ENCODE measurements at regions not wholly inside any gene's neighbourhood (a gene's known extent, or its start where the extent isn't known, plus 50 kb on each side); places are given as distances from the start of the nearest gene placed in this dataset.

DNA sequence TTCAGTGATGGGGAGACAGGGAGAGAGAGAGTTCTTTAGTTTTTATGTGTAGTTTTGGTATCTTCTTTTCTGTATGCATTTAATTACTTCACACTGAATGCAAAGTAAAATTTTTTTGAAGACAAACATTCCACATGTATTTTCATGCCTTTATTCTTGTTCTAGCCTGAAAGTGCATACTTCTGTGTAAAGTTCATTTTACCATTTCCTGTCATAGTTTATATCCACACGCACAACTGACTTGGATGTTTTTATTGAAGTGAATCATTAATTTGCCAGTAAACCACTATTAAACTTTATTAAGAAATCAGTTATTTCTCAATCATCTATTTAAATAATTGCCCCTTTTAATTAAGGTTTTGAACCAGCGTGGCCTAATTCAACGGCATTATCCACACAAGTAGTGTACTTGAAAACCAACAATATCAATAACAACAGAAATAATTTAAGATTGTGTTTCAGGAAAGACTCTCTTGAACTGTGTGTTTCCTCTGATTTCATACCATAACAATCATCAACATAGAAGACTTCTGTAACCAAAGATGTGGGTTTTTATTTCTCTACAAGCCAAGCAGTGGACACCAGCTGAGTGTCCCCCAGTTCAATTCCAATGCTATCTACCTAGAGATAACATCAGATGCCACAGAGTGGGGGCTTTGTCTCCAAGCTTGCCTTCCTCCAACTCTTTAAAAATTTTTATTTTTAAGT is 512.7 kb upstream of the JAG1 start (continued):
- TF ChIP-seq, protein P1, sequence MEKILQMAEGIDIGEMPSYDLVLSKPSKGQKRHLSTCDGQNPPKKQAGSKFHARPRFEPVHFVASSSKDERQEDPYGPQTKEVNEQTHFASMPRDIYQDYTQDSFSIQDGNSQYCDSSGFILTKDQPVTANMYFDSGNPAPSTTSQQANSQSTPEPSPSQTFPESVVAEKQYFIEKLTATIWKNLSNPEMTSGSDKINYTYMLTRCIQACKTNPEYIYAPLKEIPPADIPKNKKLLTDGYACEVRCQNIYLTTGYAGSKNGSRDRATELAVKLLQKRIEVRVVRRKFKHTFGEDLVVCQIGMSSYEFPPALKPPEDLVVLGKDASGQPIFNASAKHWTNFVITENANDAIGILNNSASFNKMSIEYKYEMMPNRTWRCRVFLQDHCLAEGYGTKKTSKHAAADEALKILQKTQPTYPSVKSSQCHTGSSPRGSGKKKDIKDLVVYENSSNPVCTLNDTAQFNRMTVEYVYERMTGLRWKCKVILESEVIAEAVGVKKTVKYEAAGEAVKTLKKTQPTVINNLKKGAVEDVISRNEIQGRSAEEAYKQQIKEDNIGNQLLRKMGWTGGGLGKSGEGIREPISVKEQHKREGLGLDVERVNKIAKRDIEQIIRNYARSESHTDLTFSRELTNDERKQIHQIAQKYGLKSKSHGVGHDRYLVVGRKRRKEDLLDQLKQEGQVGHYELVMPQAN (conservative IDR thresholded peaks at IDR 0.05): no peak
- no peak for TF ChIP-seq YBX1 (IDR thresholded peaks at IDR 0.05)
- no peak for TF ChIP-seq PKNOX1 (IDR thresholded peaks at IDR 0.05)
- no peak for TF ChIP-seq IKZF2 (IDR thresholded peaks at IDR 0.05)
- no peak for TF ChIP-seq BACH1 (IDR thresholded peaks at IDR 0.05; ENCODE audit: borderline replicate concordance)
- no peak for TF ChIP-seq CREB1 (IDR thresholded peaks at IDR 0.05; ENCODE audit: low read depth)

DNA sequence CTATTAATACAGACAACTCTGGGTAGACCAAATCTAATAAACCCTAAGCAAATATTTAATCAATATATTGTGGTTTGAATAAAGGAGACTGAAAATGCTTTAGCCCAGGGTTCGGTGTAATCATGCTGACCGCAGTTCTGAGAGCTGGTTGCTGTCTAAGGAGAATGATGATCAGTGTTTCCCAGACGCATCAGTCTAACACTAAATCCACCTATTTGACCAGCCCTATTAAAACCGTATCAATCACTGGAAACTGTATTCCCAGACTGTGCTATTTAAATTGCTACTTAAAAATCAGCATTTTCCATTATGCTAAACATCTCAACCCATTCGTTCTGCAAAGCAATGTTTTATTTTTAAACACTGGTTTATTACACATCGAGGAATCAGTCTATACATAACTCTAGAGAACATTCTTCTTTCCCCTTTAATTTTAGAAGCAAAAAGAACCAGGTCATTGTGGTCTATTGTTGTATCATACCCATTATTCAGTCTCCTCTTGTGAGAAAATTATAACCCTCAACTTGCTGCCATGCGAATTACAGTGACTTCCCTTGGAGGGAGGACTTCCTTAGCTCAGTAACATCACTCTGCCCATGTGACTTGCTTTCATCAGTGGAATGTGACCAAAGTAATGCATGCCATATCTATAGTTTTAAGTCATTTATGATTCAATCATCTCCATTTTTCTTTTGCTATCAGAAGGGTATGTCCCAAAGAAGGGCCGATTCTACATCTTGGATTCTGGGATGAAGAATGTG is 515.2 kb upstream of the JAG1 start:
- Histone ChIP-seq H3K4me2 (ENCODE audit: control insufficient read depth, insufficient read depth) (no peak overlapping the region), H2AFZ (ENCODE audit: control insufficient read depth, low read depth, low read length) (no peak overlapping the region), H3K9me3 (replicated peaks; ENCODE audit: control insufficient read depth, insufficient read depth, low read length) (no peaks in the 10 kb centered on the region), H3K79me2 (ENCODE audit: control insufficient read depth, insufficient read depth, low read length) (no peaks in the 10 kb centered on the region), H3K4me3 (no peak overlapping the region), H3K36me3 (ENCODE audit: control insufficient read depth in 2 of 2, insufficient read depth in 2 of 2, low read length in 1 of 2) (no peaks in the 10 kb centered on the region), H4K20me1 (ENCODE audit: control insufficient read depth, insufficient read depth) (no peaks in the 10 kb centered on the region), H3K27ac (ENCODE audit: control insufficient read depth, insufficient read depth) (no peak overlapping the region), H3K27me3 (replicated peaks in 1 of 2; ENCODE audit: control insufficient read depth in 2 of 2, insufficient read depth in 2 of 2, low read length in 1 of 2) (no peaks in the 10 kb centered on the region), H3K4me1 (ENCODE audit: control insufficient read depth, insufficient read depth, low read length) (no peaks in the 10 kb centered on the region), H3K9ac (ENCODE audit: control insufficient read depth, insufficient read depth, low read length) (no peak overlapping the region)
- DNase-seq (ENCODE audit: low read depth, low spot score) (no peak), FAIRE-seq (no peak), ATAC-seq (no peak)
- 19% methylated on average over 8 of the region's 8 CpGs for WGBS (ENCODE audit: insufficient coverage, insufficient replicate concordance, low lambda C conversion rate, missing lambda C conversion rate)
- in situ Hi-C loops (cut with MboI) (no loop called here), intact Hi-C loops (cut with micrococcal nuclease; ENCODE audit: unreplicated experiment) (no loop called here)
- RAD21 ChIA-PET (ENCODE audit: unreplicated experiment): interaction anchor here (1.6 kb wide), 1 partner anchor 16 kb away, joined by 4 read pairs; no protein-coding TSS in a partner anchor
- POLR2A ChIA-PET: no interaction called here
- no TSS peak for BruUV-seq (replicated peaks)
- CTCF ChIA-PET: interaction anchor here (1.2 to 2.2 kb wide), 2 partner anchors 9 to 16 kb away, joined by 3 to 10 read pairs; no protein-coding TSS in a partner anchor
- TF ChIP-seq ZNF24 (IDR thresholded peaks at IDR 0.05) (no peak), BCLAF1 (IDR thresholded peaks at IDR 0.05) (no peak), USF2 (IDR thresholded peaks at IDR 0.05; ENCODE audit: borderline replicate concordance, low read depth, low read length) (no peak), PML (IDR thresholded peaks at IDR 0.05; ENCODE audit: low read length) (no peak), BHLHE40 (IDR thresholded peaks at IDR 0.05; ENCODE audit: borderline replicate concordance in 1 of 2, low read depth in 2 of 2, low read length in 1 of 2) (no peak), POLR2A (IDR thresholded peaks at IDR 0.05; ENCODE audit: low read depth, low read length) (no peak)
- TF ChIP-seq, protein P1 (conservative IDR thresholded peaks at IDR 0.05): no peak
- SMC1A ChIA-PET (ENCODE audit: uncharacterized antibody, unreplicated experiment): interaction anchor here (0.9 to 1.9 kb wide), 2 partner anchors 17 to 73 kb away, joined by 3 to 4 read pairs; no protein-coding TSS in a partner anchor

Data from GM12878 (cell line).